ENCODE measurements at regions not wholly inside any gene's neighbourhood (a gene's known extent, or its start where the extent isn't known, plus 50 kb on each side); places are given as distances from the start of the nearest gene placed in this dataset.
A peak's percentile ranks its signal among the peaks of the same experiment; 100 is the strongest.

- TF ChIP-seq CTCF (IDR thresholded peaks at IDR 0.05) (peak; percentile 78), ZFX (IDR thresholded peaks at IDR 0.05; ENCODE audit: borderline replicate concordance) (no peak)
- no peak overlapping the region for H3K27ac ChIP-seq
Observed at GRCh38 chr2:37832590-37833197, 92.4 kb upstream of the RMDN2 start.

GRCh38 chr2:37833423-37833822 is 91.7 kb upstream of the RMDN2 start:
- H3K27ac ChIP-seq, result no peak overlapping the region
- TF ChIP-seq ZFX (IDR thresholded peaks at IDR 0.05; ENCODE audit: borderline replicate concordance) (no peak), CTCF (IDR thresholded peaks at IDR 0.05) (no peak)

GRCh38 chr2:37836270-37836669 is 88.8 kb upstream of the RMDN2 start:
- no peak overlapping the region for H3K27ac ChIP-seq
- TF ChIP-seq ZFX (IDR thresholded peaks at IDR 0.05; ENCODE audit: borderline replicate concordance) (no peak), CTCF (IDR thresholded peaks at IDR 0.05) (no peak)

GRCh38 chr2:37836711-37837110 is 88.4 kb upstream of the RMDN2 start:
- TF ChIP-seq ZFX (IDR thresholded peaks at IDR 0.05; ENCODE audit: borderline replicate concordance) (no peak), CTCF (IDR thresholded peaks at IDR 0.05) (no peak)
- H3K27ac ChIP-seq, result no peak overlapping the region

GRCh38 chr2:37837628-37838328 is 87.3 kb upstream of the RMDN2 start:
- H3K27ac ChIP-seq, result no peak overlapping the region
- TF ChIP-seq CTCF (IDR thresholded peaks at IDR 0.05) (no peak), ZFX (IDR thresholded peaks at IDR 0.05; ENCODE audit: borderline replicate concordance) (no peak)

GRCh38 chr2:37838541-37839167 is 86.4 kb upstream of the RMDN2 start:
- no peak overlapping the region for H3K27ac ChIP-seq
- TF ChIP-seq CTCF (IDR thresholded peaks at IDR 0.05) (no peak), ZFX (IDR thresholded peaks at IDR 0.05; ENCODE audit: borderline replicate concordance) (no peak)

GRCh38 chr2:37839991-37840390 is 85.1 kb upstream of the RMDN2 start:
- TF ChIP-seq CTCF (IDR thresholded peaks at IDR 0.05) (no peak), ZFX (IDR thresholded peaks at IDR 0.05; ENCODE audit: borderline replicate concordance) (no peak)
- no peak overlapping the region for H3K27ac ChIP-seq

Data from 22Rv1 (cell line).